ENCODE measurements at regions not wholly inside any gene's neighbourhood (a gene's known extent, or its start where the extent isn't known, plus 50 kb on each side); places are given as distances from the start of the nearest gene placed in this dataset.
"Not testable (repeated sequence)": the region's sequence is repeated elsewhere in the genome, so short reads cannot be mapped to it uniquely, and the experiment has no call there.

DNA sequence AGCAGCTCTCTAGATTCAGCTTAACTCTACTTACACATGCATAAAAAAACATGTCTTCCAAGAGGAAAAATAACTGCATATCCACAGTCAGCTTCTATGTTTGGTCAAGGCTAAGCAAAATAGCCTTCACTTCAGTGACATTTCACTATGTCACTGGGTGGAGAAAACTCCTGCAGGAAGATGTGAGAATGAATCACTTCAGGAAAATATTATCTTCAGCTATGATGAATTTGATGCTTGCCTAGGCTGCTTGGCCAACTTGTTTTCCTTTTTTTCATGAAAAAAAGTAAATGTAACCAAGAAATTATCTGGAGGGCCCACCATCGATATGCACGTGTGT, 143.0 kb upstream of the ZNF608 start:
- Mint-ChIP-seq H3K27me3 (no peaks in the 10 kb centered on the region), H3K36me3 (no peaks in the 10 kb centered on the region), H3K27ac (no peak overlapping the region), H3K4me3 (no peak overlapping the region), H3K4me1 (no peaks in the 10 kb centered on the region), H3K9me3 (peaks cover 11% of the 10 kb centered on the region)
- no peak for DNase-seq
- CTCF ChIA-PET = no interaction called here

DNA sequence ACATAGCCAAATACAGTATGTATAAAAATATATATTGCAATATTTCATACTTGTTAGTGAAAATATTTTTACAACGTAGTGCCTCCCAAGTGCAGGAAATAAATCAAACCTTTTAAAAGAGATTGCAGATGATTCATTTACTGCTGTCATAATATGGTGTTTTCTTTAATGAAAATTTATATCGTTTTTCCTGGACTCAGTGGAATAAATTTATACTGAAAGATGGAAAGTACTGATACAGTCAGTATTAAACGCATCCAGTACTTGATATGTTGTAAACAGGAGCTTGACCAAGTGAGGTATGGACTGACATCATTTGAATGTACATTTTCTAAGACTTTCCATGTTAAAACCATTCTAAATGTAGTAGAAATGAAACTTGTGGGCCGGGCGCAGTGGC, 143.4 kb upstream of the ZNF608 start:
- H3K4me3 Mint-ChIP-seq = no peak overlapping the region
- no peaks in the 10 kb centered on the region for H3K4me1 Mint-ChIP-seq
- H3K27me3 Mint-ChIP-seq = no peaks in the 10 kb centered on the region
- CTCF ChIA-PET = no interaction called here
- no peak overlapping the region for H3K27ac Mint-ChIP-seq
- no peaks in the 10 kb centered on the region for H3K36me3 Mint-ChIP-seq
- no peak for DNase-seq
- peaks cover 11% of the 10 kb centered on the region for H3K9me3 Mint-ChIP-seq

DNA sequence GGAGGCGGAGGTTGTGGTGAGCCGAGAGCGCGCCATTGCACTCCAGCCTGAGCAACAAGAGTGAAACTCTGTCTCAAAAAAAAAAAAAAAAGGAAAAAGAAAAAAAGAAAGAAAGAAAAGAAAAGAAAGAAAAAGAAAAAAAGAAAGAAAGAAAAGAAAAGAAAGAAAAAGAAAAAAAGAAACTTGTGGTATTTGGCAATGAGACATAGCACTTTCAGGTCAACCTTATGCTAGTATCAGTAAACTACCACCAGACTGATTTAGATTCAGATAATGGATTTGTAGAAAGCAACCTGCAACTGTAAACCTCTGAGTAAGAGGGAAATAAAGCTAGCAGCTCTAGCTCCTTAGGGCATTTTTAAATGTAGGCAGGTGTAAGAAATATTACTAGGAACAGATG, 144.0 kb upstream of the ZNF608 start:
- H3K4me1 Mint-ChIP-seq, H3K27me3 Mint-ChIP-seq, CTCF ChIA-PET, H3K27ac Mint-ChIP-seq, DNase-seq, H3K36me3 Mint-ChIP-seq, H3K4me3 Mint-ChIP-seq: not testable (repeated sequence)
- H3K9me3 Mint-ChIP-seq = peaks cover 11% of the 10 kb centered on the region

DNA sequence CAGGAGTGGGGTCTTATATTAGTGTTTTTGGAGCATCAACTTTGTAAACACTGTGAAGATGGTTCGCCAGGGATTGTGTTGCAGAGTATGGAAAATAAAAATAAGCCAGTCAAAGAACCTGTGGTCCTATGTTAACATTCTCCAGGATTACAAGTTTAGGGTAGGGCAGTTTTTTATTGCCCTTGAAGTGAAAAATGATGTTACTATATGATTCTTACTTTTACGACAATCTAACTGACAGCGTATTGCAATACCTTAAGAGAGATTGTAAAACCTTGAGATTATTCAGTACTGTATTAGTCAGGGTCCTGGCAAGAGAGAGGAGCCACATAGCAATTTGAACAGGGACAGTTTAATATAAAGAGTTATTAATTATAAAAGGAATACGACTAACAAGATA, 144.7 kb upstream of the ZNF608 start:
- no peaks in the 10 kb centered on the region for H3K4me1 Mint-ChIP-seq
- no peak overlapping the region for H3K27ac Mint-ChIP-seq
- H3K4me3 Mint-ChIP-seq = no peak overlapping the region
- H3K9me3 Mint-ChIP-seq = peaks cover 11% of the 10 kb centered on the region
- no peaks in the 10 kb centered on the region for H3K36me3 Mint-ChIP-seq
- CTCF ChIA-PET = no interaction called here
- DNase-seq = no peak
- no peaks in the 10 kb centered on the region for H3K27me3 Mint-ChIP-seq

DNA sequence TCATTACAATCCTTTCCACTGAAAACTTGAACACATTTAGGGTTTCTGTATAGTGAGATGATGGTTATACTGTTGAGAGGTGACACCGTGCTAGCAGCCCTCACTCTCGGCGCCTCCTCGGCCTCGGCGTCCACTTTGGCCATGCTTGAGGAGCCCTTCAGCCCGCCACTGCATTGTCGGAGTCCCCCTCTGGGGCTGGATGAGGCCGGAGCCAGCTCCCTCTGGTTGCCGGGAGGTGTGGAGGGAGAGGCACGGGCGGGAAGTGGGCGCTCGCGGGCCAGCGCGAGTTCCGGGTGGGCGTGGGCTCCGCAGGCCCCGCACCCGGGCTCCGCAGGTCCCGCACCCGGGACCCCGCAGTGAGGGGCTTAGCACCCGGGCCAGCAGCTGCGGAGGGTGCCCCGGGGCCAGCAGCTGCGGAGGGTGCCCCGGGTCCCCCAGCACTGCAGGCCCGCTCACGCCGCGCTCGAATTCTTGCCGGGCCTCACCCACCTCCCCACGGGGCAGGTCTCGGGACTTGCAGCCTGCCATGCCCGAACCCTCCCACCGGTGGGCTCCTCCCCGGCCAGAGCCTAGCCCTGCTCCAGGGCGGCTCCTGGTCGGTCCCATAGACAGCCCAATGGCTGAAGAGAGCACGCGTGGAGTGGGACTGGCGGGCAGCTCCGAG, 145.9 kb upstream of the ZNF608 start:
- Mint-ChIP-seq H3K36me3 (no peaks in the 10 kb centered on the region), H3K4me1 (no peaks in the 10 kb centered on the region), H3K27ac (no peak overlapping the region), H3K9me3 (peaks cover 11% of the 10 kb centered on the region), H3K4me3 (no peak overlapping the region), H3K27me3 (no peaks in the 10 kb centered on the region)
- DNase-seq = no peak
- CTCF ChIA-PET = no interaction called here

DNA sequence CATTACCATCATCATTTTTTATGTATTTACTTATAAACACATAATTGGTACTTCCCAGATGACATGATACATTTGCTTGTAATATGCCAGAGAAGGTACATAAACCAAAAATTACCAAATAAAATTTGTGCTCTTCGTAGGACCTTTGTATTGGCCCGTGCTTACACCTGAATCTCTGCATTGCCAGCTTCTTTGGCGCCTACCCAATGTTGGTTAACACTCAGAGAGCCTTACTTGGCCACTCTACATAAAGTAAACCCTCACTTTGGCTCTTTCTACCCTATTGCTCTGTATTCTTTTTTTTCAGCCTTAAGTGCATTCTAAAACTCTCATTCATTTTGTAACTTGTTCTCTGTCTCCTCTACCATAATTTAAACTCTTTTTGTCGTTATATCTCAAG, 148.1 kb upstream of the ZNF608 start:
- DNase-seq = no peak
- Mint-ChIP-seq H3K27ac (no peak overlapping the region), H3K4me1 (no peaks in the 10 kb centered on the region), H3K4me3 (no peak overlapping the region), H3K27me3 (no peaks in the 10 kb centered on the region), H3K9me3 (peaks cover 11% of the 10 kb centered on the region), H3K36me3 (no peaks in the 10 kb centered on the region)
- CTCF ChIA-PET = no interaction called here

DNA sequence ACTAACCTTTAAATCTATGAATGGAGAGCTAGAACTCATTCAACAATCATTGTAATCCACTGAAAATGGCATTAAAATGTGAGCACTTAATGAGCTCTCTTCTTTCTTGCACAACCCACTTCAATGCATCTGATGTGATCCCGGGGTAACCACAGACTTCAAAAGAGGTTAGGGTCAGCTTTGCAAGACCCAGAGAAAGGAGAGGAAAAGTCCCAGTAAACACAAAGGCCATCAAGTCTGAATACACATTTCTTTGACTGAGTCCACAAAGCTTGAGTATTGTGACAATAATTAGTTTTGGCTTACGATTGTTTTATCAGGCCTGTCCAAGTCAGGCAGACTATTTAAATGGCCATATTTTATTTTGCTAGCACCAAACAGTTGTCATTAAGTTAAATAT, 148.8 kb upstream of the ZNF608 start:
- Mint-ChIP-seq H3K4me1 (no peaks in the 10 kb centered on the region), H3K36me3 (no peaks in the 10 kb centered on the region), H3K4me3 (no peak overlapping the region), H3K27me3 (no peaks in the 10 kb centered on the region), H3K27ac (no peak overlapping the region), H3K9me3 (peaks cover 11% of the 10 kb centered on the region)
- CTCF ChIA-PET = no interaction called here
- no peak for DNase-seq

DNA sequence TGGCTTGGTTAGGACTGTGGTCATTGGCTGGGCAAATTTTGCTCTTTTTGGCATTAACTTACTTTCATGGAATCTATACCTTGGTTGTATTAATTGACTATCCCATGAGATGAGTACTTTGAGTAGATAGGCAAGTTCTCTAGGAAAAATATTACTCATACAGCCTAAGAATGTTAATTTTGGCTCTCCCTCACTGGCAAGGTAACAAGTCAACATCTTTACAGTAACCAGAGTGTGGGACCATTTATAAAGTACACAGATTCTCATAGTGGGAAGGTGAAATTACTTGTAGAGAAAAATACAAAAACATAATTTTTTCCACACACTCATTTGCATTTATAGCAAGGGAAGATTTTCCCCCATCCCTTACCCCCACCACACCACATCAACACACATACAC, 154.6 kb upstream of the ZNF608 start:
- Mint-ChIP-seq H3K4me3 (no peak overlapping the region), H3K27ac (no peak overlapping the region), H3K27me3 (no peaks in the 10 kb centered on the region), H3K9me3 (no peaks in the 10 kb centered on the region), H3K4me1 (no peaks in the 10 kb centered on the region), H3K36me3 (no peaks in the 10 kb centered on the region)
- DNase-seq = no peak
- CTCF ChIA-PET = no interaction called here

DNA sequence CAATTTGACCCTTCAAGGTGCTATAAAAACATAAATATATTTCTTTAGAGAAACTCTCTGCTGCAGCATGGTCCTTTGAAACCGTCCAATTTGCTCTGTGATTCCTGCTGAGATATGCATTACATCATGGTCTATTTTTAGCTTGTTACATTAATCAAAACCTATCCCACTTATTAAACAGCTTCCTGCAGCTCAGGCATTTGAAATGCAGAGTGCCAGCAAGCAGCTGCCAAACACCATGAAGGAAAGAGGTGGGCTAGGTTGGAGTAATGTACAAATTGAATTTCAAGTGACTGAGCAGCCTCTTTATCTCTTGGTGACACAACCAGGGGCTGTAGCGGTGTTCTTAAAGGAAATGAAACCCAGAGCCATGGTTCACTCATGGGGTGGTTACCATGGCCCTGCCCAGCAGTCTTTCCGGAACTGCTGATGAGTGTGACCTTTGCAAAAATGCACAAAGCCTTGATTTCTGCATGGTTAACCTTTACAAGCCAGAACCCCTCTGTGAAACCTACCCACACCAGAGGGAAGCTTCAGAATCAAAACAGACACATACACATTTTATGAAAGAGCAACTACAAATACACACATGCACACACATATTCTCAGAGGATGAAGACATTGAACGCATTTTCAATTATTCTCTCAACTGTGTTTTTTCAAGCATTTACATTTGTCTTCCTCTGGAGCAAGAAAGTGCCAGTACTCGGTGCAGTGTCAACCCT, 155.8 kb upstream of the ZNF608 start:
- no peak overlapping the region for H3K4me3 Mint-ChIP-seq
- DNase-seq = no peak
- no peak overlapping the region for H3K27ac Mint-ChIP-seq
- no peaks in the 10 kb centered on the region for H3K36me3 Mint-ChIP-seq
- CTCF ChIA-PET = no interaction called here
- H3K4me1 Mint-ChIP-seq = no peaks in the 10 kb centered on the region
- no peaks in the 10 kb centered on the region for H3K27me3 Mint-ChIP-seq
- no peaks in the 10 kb centered on the region for H3K9me3 Mint-ChIP-seq

DNA sequence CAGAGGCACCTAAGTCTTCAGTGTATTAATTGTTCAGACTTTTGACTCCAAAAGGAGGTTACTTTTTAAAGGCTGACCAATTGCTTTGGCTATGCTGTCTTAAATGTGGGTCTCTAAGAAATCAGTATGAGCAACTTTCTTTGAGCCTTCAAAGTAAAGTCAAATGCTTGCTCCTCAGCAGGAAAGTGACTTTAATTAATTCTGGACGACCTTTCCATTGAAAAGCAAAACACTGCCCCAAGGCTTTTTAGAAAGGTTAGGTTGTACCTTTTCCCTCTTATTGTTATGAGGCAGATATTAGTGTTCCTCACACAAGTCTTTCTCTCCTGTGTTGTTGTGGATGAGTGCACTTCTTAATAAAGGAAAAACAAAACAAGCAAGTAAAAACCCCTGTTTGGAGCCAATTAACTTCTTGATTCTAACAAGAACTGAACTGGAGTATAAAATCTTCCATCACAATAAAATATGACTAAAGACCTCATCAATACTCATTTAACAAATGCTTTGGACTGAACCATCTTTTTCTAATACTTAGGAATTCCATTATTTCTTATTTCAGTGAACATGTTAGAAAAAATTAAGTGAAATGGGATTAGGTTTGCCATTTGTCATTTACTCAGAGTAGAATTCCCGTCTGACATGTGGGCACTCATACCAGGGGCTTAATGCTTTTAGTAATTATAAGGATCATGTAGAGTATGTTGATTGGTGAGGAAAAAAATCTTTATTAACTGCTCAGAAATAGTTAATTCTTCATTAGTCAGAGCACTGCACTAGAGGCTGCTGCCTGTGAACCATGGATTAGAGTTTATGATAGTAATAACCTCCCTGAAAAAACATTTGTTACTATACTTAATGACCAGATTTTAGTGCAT, 159.1 kb upstream of the ZNF608 start:
- no peak for DNase-seq
- Mint-ChIP-seq H3K4me1 (no peaks in the 10 kb centered on the region), H3K36me3 (no peaks in the 10 kb centered on the region), H3K9me3 (no peaks in the 10 kb centered on the region), H3K27ac (no peak overlapping the region), H3K4me3 (no peak overlapping the region), H3K27me3 (no peaks in the 10 kb centered on the region)
- CTCF ChIA-PET = no interaction called here

DNA sequence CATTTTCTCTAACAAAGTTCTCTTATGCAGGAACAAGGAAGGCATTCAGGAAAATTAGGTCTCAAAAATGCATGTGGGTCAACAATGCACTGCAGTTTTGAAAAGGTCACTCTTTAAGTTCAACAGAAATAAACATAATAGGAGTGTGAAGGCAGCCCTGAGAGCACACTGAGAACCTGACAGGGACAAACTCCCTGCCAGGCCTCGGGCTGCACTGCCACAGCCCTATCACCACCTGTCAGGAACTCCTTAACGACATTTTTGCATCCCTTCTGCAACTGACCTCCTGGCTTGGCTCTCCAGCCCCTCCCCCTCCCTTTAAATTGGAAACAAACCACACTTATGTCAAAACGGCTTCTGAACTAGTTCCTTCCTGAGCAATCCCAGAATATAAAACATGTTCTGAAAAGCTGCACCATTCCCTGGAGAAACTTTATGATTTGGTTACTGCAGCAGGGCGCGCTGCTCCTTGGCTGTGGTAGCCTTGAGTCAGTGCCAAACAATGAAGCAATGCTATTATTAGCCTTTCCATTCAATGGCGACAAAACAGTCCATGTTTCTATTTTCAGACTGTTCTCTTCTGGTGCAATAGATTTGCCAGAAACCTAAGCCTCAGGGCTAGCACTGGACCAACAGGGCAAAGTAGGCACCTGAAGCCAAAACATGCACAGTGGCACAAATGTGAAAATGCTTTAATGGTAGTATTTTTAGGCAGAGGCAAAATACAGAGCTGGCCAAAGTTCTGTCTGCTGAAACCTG, 160.1 kb upstream of the ZNF608 start:
- CTCF ChIA-PET = no interaction called here
- Mint-ChIP-seq H3K27me3 (no peaks in the 10 kb centered on the region), H3K27ac (no peak overlapping the region), H3K9me3 (no peaks in the 10 kb centered on the region), H3K4me3 (no peak overlapping the region), H3K36me3 (no peaks in the 10 kb centered on the region), H3K4me1 (no peaks in the 10 kb centered on the region)
- DNase-seq = no peak

DNA sequence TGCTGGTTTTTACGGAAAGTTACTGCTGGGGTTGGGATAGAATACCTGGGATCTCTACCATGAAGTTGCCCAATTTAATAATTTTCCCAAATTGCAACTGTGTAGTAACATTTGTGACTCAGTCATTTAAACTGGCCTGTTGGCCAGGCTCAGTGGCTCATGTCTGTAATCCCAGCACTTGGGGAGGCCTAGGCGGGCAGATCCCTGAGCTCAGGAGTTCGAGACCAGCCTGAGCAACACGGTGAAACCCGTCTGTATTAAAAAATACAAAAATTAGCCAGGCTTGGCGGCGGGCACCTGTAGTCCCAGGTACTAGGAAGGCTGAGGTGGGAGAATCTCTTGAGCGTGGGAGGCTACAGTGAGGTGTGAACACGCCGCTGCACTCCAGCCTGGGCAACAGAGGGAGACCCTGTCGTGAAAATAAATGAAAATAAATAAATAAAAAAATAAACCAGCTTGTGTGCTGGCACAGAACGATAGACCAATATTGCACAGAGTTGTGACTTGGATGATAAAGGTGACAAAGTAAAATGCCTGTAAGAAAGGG, 160.7 kb upstream of the ZNF608 start:
- Mint-ChIP-seq H3K27me3 (no peaks in the 10 kb centered on the region), H3K4me3 (no peak overlapping the region), H3K36me3 (no peaks in the 10 kb centered on the region), H3K27ac (no peak overlapping the region), H3K4me1 (no peaks in the 10 kb centered on the region), H3K9me3 (no peaks in the 10 kb centered on the region)
- CTCF ChIA-PET = no interaction called here
- no peak for DNase-seq

DNA sequence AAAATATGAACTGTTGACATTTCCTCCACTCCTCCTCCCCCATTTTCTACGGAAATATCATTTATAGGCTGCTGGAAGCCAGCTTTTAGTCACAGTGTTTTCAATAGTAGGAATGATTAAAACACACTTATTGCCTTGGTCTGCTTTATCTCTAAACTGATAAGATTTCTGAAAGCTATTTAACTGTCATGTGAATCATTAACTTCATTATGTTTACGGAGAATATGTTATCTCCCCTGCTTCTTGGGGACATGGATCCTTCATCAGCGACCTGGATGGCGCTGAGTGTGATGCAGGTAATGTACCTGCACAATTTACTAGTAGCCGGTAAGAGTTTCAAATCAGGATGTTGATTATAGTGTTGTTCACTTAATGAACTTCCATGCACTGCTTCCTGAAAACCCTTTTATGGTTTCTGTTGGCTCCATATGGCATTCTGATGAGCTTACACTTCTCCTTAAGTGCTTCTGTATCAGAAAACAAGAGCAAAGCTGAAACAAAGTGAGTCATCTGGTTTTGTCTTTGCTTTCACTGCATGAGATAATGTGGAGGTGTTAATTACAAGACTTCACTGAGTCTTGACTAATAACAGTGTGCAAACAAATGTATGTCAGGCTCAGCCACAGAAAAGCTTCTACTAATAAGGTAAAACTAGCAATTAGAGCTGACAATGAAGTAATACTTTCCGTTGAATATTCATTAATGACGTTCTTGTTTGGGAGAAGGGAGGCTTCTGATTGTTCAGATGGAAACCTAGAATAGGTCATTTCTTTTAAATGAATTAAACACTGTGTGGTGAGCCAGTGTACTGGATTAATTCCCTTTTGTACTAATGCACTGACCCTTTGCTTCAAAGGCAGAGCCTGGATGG, 162.4 kb upstream of the ZNF608 start:
- Mint-ChIP-seq H3K27ac (no peak overlapping the region), H3K4me3 (no peak overlapping the region), H3K4me1 (no peaks in the 10 kb centered on the region), H3K36me3 (no peaks in the 10 kb centered on the region), H3K9me3 (no peaks in the 10 kb centered on the region), H3K27me3 (no peaks in the 10 kb centered on the region)
- no peak for DNase-seq
- CTCF ChIA-PET = no interaction called here

DNA sequence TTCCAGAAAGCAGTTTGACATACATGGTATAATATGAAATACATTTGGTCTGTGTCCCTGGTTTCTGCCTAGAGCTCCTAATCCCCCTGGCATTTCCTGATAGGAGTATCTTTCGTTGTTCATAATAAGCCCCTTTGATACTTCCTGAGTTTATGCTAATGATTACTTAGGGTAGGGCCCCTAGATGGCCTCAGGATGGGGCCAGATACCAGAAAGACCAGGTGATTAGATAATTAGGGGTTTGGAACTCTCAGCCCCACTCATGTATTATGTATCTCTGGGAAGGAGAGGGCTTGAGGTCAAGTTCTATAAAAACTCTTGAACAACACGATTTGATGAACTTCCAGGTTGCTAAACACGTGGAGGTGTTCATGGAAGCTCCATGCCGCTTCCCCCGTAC, 163.3 kb upstream of the ZNF608 start:
- CTCF ChIA-PET = no interaction called here
- Mint-ChIP-seq H3K4me3 (no peak overlapping the region), H3K27me3 (no peaks in the 10 kb centered on the region), H3K9me3 (no peaks in the 10 kb centered on the region), H3K4me1 (no peaks in the 10 kb centered on the region), H3K36me3 (no peaks in the 10 kb centered on the region), H3K27ac (no peak overlapping the region)
- no peak for DNase-seq
